ENCODE measurements at regions not wholly inside any gene's neighbourhood (a gene's known extent, or its start where the extent isn't known, plus 50 kb on each side); places are given as distances from the start of the nearest gene placed in this dataset.

DNA sequence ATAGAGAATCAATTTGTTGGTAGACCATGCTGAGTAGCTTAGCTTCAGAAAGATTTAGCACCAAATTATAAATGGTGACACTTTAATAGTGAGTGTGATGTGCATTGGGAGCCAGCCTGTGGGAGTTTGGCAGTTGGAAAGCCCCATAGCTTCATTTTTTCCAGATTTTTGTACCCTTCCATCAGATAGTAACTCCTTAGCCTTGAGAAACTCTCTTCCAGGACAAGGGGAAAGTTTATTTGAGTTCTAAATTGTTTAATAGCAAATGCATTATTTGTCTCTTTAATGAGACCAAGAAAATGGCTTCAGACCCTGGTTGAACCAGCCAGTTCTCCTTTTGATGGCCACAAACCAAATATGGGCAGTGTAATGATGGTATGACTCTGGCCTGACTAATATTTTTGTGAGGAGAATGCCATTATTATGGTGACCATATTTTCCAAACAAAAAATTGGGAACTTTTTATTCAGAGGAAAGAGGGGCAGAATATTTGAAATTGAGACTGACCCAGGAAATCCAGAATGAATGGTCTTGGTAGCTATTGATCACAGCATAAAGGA is 49.8 kb downstream of the PLCE1 start:
- no peak for DNase-seq (ENCODE audit: low spot score)

DNA sequence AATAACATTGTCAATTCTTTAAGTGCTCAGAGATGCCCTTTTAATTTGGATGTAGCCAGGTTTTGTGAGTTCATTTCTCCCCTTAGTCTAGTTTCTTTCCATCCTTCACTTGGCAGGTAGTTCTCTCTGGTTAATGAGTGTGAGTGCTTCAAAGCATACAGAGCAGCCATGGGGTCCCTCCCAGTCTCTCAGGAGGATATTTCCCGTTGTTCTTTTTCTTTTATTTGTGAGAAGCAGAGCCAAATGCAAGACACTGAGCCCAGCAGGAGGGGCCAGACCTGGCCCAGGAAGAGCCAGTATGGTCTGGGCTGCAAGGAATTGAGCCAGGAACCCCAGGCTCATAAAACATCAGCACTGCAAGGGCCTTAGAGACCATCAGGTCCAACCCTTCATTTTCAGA is 52.4 kb downstream of the PLCE1 start:
- DNase-seq (ENCODE audit: low spot score) = no peak

DNA sequence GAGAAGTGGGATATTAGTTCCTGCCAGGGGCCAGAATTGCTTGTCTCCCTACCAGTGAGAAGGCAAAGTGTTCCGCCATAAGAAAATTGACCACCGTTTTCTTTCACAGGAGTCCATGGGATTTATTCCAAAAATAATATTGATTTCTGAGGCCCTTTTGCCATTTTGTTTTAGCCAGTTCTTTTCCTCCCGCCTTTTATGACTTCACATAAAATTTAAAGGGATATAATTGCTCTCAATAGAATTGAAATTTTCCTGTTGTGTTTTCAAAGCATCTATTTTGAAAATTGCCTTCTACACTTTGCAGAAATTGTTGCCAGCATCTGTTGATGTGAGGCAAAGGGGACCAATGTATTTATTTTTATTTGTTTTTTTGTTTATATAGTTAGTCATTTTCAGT is 53.6 kb downstream of the PLCE1 start:
- DNase-seq (ENCODE audit: low spot score) = no peak

DNA sequence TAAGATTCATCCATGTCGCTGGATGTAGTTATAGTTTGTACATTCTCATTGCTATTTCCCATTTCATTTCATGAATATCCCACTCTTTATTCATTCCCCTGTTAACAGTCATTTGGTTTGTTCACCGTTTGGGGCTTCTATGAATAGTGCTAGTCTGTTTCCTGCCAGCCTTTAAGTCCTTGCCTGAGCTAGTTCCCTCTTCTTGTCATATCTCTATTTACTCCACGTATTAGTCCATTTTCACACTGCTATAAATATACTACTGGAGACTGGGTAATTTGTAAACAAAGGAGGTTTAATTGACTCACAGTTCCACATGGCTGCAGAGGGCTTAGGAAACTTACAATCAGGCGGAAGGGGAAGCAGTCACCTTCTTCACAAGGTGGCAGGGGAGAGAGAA is 56.2 kb downstream of the PLCE1 start:
- no peak for DNase-seq (ENCODE audit: low spot score)

DNA sequence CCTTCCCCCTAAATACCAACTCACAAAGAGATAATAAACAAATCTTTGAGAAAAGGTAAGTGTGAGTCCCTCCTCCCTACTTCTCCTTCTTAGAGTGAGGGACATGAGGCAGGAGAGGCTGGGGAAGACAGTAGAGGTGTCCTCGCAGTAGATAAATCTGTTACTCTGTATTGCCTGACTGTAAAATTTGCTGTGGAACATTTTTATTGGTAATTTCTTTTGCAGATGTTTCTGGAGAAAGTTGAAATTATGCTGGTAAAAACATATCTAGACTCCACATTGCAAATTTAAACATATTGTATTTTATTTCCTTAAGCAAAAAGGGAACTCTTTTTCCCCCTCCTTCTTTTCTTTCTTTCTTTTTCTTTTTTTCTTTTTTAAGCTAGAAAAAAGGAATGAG is 58.5 kb downstream of the PLCE1 start:
- DNase-seq (ENCODE audit: low spot score) = no peak

DNA sequence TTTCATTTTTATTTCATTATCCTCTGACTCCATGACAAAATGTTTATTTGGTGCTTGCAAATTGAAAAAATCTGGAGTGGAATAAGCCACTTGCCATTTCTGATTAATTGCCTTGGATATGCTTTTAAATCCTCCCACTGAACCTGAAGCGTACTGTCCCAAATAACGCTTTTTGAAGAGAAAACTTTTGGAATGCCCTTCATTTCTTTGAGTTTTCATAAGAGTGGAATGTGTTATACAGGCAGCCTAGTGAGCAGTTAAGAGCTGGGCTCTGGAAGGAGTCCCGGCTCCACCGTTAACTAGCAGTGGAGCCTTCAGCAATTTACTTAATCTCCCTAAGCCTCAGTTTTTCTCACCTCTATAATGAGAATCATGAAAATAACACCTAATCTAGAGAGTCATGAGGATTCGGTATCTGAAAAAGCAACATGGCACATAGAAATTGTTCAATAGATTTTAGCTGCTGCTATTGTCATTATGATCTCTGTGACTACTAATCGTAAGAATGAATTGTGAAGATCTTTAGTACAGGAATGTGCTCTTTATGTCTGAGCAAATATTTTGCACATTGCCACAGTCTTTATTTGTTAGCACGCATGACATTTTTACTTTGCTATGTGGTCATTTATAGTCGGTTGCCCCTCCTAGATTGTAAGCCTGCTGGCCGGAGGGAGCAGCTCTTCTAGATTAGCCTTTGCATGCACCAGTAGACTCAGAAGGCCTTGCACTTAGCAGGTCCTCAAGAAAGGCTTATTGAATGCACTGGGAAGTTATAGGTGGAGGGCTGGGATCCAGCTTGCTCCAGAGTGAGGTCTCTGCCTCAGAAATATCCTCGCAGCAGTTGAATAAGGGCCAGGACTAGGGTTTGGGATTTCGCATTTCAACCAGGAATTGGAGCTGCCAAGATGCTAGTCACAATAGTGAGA is 59.4 kb downstream of the PLCE1 start:
- DNase-seq (ENCODE audit: low spot score) = no peak

DNA sequence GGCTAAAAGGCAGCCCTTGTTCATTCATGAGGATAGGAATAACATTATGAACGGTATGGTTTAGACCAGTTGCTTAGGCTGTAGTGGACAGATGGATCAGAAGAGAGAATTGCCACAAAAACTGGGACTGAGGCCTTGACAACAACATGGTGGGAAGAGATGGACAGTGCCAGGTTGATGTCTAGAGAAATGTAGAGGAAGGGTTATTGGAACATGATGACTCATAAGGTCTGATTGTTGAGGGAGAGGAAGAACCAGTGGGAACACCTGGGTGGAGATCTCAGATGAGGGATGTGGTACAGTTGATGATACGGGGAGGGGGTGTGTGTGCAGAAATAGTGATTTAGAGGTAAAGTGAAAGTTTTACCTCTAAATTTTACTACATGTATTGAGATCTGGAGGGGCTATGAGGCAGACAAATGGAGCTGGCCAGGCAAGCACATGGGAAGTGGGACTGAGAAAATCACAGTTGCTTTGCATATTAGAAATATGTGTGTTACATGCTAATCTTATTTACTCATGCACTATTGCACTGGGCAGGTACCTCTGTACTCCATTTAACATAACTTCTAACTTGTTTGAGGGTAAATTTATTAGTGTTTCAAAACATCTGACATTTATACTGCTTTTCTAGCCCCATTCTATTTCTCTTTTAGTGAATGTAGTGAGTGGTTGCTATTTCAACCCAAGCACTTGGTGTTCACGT is 65.6 kb downstream of the PLCE1 start:
- DNase-seq (ENCODE audit: low spot score) = no peak

DNA sequence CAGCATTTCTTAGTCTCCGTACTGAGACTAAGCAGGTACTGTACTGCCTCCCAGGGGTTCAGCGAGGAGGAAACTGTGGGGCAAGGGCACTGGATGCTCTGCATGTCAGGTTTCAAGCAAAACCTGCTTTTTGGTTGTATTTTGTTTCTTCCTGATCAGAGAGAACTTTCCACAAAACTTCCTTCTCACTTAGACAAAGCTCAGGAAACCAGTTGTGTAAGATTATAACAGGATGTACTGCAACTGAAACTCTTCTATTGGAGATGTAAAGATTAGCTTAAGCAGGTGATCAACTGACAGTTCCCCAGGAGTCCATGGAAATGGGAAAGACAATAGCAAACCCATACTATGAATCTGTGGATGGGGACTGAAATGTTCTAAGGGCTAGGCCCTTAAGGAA is 67.3 kb downstream of the PLCE1 start:
- no peak for DNase-seq (ENCODE audit: low spot score)

DNA sequence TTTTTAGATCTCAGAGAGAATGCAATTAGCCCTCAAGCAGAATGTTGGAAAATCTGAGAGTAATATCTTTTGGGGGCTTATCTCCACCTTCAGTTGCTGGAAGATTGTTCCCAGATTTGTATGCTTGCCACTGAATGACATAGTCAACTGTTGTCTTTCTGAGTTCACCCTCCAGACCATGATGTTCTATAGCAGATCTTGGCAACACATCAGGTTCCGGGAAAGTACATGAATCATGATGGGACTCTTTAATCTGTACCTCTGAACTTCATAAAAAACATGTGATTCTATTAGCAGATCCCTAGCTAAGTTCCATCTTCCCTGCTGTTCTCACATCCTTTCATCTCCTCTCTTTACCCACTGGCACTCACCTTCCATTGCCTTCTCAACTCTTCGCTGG is 68.9 kb downstream of the PLCE1 start:
- no peak for DNase-seq (ENCODE audit: low spot score)

DNA sequence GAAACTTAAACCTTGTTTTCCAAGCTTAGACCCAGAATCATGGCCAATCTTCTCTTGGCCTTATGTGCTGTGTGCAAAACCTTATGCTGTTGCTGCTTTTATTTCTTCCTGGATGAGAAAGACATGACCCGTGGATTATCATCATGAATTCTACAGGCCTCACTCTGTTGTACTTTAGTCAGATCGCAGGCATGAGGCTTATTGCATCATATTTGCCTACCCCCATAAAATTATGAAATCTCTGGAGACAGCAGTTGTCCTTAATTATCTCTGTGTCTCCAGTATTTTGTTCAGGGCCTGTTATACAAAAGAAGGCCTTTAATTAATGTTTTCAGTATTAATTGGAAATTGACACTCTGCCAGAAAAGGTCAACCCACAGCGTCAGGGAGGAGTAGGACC is 71.6 kb downstream of the PLCE1 start:
- no peak for DNase-seq (ENCODE audit: low spot score)

DNA sequence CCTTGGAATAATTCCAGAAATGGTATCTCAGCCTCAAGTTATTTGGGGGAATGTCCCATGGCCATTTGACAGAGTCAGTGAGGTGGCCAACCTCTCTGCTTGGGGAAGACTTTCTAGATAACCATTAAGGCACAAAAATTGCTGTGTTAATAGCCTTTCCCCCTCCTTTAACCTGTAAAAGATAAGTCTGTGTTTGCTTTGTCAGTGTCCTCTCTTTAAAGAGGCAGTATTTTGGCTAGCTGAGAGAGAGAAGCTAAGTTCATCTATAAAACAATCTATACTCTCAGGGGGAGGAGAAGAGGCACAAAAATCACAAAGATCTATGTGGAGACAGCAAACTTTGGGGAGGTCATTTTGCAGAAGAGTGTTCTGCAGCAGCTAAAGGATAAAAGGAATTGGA is 72.1 kb downstream of the PLCE1 start:
- no peak for DNase-seq (ENCODE audit: low spot score)

DNA sequence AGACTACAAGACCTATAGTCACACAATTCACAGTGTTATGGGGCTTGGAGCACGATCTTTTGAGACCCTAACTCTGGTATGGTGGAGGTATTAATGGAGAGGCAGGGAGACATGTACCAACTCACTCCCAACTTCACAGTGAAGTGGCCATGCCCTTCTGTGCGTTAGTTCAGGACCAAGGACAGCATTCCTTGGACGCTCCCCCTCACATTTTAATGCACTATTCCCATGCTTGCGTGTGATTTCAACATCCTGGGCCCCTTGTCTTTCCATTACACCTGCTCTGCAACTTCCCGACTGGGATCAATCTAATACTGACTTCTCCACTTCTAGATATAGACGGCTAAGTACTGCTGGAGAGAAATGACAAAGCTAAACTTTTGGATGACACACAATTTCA is 72.7 kb downstream of the PLCE1 start:
- DNase-seq (ENCODE audit: low spot score) = no peak

DNA sequence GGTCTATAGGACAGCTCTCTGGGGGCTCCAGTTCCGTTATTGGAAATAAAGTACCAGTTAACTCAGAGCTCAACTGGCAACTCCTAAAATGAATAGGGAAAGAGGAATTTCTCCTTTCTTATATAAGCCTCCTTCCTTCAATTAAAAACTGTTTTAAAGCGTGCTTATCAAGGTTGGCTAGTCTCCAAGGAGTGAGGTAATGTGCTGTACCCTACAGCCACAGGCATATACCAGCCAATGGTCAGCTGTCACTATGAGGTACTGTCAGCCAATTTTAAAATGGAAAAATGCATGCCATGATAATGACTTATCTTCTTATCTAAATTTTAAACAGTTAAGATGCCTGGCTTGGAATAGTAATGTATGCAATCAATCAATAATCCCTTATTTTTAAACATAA is 76.2 kb downstream of the PLCE1 start:
- no peak for DNase-seq (ENCODE audit: low spot score)

DNA sequence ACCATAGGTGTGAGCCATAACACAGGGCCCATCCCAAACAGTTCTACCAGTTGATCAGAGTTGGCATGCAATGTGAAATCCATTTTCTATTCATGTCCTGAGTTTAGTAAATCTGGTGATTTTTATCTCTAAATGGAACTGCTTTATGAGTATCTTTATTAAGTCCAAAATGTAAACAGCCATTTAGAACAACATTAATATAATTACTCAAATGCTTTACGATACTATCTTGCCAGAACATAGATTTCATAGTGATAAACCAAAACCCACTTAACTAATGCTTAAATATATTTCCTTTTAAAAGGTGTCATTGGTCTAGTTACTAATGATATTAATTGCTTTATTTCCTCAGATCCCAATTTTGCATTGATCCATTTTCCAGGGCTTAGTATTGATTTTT is 80.7 kb downstream of the PLCE1 start:
- no peak for DNase-seq (ENCODE audit: low spot score)

DNA sequence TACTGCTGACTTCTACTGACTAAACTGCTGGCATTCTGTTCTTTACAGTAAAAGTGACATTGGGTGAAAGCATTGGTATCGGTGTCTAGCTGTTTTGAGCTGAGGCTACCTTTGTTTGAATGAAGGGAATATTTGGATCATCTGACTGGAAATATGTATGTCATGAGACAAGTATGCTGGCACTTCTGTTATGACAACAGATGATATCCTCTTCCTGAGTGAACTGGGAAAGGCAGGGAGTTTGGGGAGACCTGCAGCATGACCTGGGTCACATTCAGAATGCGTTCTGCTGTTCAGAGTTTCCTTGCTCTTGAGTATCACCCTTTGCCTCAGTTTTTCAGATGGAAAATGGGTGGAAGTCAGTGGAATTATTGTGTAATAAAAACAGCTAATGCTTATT is 81.8 kb downstream of the PLCE1 start:
- DNase-seq (ENCODE audit: low spot score) = no peak

DNA sequence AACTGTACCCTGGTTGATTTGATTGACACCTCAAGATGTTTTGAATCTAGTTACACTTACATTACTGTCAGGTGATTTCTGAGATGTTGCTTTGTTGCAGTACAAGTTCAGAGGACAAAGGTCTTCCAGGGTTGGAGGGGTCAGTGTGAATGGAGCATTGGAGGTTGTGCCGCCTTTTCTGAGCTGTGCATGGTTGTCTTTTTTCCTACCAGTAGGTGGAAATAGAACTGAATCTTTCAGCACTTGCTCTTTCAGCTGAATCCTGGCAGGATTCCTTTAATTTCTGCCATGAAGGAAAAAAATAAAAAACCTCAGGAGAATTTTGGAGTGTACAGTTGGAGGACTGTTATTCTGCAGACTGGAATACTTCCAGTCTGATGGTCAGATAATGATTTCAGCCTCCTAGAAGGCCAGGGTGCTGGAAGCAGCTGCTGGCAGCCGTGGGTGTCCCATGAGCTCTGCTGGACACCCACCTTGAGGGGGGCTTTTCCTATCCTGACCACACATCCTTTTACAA is 82.7 kb downstream of the PLCE1 start:
- DNase-seq (ENCODE audit: low spot score) = no peak

DNA sequence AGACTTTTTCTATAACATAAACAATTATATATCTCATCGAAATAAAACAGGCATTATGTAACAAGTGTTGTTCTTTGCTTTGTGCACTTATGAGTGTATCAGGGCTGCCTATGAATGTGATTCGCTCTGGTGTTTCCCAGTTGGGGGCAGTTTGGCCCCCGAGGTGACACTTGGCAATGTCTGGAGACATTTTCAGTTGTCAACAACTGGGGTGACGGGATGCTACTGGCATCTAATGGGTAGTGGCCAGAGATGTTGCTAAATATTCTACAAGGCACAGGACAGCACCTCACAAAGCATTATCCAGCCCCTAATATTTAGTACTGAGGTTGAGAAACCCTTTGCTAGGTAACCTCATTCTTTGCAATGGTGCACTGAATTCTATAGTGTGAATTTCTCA is 83.3 kb downstream of the PLCE1 start:
- no peak for DNase-seq (ENCODE audit: low spot score)

DNA sequence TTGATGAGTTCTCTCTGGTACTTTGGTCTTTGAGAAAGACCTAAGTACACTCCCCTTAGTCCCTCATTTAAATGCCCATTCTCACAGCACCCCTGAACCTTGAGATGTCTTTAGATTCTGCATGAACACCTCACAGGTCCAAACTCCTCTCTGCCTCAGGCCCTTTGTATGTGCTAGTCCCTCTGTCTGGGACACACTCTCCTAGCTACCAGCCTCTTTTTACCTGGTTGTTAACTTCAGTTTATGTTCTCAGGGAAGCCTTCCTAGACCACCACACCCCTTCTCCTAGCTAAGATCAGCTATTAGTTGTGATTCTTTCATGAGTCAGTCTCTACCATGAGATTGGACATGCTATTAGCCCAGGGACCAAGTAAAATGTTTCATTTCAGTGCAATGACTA is 86.4 kb downstream of the PLCE1 start:
- no peak for DNase-seq (ENCODE audit: low spot score)

DNA sequence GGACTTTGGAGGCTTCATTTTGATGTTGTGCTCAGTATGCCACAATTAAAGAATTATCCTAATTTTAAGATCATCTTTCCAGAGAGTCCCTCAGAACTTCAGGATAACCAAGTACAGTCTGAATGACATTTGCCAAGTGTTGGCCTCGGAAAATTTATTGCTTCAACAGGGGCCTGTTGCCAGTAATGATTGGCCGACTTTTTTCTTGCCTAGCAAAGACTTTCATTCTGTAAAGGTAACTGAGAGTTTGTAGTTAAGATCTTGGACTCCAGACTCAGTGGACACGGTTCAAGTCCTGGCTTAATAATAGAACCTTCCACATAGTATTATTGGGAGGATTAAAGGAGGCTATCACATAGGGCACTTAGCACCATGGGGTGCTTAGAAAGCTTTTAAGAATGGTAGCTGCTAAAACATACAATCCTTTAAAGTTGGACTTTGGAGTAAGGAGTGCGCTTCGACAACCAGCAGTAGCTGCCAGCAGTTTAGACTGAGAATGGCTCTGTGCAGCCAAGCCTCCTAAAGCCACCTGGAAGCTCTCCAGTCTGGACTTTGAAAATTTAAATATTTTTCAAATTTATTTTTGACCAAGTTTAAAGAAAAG is 90.0 kb downstream of the PLCE1 start:
- DNase-seq (ENCODE audit: low spot score) = no peak

DNA sequence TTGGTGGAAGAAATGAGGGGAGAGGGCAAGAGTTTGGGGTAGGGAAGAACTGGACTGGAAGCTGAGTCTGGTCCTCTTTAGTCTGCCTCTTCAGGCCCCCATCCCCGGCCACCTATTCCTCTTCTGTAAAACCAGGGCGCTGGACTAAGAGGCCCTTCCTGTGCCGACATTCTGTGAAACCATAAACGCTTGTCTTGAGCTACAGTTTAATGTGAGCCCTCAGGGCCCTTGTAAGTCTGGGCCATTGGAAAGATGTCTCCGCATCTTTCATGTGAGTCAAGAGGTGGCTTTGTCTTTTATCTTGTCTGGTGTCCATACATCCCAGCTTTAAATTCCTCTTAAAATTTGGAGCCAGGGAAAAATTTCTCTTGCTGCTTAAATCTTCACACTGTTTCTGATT is 90.6 kb downstream of the PLCE1 start:
- no peak for DNase-seq (ENCODE audit: low spot score)

DNA sequence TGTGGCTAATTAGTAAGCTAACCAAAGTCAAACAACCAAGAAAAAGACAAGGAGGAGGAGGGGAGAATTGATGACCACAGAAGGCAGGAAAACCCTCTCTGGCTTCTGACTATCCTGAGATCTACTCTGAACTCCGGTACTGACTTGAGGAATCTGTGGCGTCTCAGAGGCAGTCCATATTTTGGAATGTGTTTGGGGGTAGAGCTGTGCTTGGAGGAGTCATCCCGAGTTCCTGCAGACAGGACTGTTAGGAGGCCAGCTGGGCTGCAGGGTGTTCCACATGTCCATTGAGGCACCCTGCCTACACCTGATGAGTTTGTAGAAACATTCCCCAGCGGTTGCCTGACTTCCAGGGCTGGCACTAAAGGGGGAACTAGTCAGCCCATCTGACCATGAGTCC is 91.6 kb downstream of the PLCE1 start:
- DNase-seq (ENCODE audit: low spot score) = no peak

DNA sequence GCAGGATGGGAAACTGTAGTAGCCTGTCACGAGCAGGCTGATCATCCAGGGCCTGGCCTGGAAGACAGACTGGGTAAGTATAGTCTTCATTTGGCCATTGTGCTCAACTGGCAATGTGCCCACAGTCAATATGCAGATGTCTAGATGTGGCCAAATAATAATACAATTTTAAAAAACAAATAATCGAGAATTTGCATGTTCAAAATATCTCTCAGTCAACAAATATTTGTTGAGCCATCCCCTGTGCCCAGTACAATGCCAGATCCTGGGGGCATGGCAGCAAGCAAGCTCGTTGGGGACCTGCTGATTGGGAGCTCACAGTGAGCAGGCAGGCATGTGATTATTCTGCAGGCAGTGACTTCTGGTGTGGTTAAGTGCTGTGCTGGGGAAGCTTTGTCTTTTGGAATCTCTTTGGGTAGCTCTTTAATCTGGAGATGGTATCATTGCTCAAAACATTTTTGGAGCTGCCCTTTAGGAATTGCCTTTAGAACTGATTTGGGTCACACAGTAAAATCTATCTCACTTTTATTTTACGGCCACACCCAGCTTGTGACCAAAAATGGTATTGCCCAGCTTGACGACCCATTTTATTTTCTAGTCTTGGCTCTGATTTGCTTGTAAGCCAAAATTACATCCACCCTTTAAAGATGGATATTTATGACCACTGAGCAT is 92.2 kb downstream of the PLCE1 start:
- no peak for DNase-seq (ENCODE audit: low spot score)

Measured in kidney capillary endothelial cell (primary cell).